GM20000 (cell line): ENCODE measurements at regions not wholly inside any gene's neighbourhood (a gene's known extent, or its start where the extent isn't known, plus 50 kb on each side); places are given as distances from the start of the nearest gene placed in this dataset.
"Not testable (repeated sequence)": the region's sequence is repeated elsewhere in the genome, so short reads cannot be mapped to it uniquely, and the experiment has no call there.

ENCODE experiments used
- DNase-seq: peaks from one replicate; pipeline ENCODE4 v3.0.0; 2012; ENCODE audit warnings: low spot score
- TF ChIP-seq, protein P1 (sequence below): IDR thresholded peaks from 2 replicates; pipeline ENCODE4 v1.5.1; 2012; ENCODE audit warnings: mild to moderate bottlenecking, control low read depth; ENCODE audit errors: extremely low read depth, missing control alignments

DNA sequence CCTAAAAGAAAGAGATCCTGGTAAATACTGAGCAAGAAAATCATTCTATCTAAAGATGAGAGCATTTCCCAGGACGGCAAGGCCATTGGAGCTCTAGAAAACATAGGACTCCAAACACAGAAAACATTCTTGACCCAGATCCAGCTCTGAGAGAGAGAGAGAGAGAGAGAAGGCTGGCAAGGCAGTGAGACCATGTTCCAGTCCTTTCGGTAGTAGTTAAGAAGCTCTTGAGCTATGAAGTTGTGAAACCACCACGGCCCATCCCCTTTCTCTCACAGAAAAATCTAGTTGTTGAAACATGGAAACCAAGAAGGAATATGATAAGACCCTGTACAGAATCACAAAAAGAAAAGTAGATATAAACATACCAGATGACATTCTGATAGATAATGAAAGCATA, 212.4 kb upstream of the NPSR1 start:
- TF ChIP-seq, protein P1, sequence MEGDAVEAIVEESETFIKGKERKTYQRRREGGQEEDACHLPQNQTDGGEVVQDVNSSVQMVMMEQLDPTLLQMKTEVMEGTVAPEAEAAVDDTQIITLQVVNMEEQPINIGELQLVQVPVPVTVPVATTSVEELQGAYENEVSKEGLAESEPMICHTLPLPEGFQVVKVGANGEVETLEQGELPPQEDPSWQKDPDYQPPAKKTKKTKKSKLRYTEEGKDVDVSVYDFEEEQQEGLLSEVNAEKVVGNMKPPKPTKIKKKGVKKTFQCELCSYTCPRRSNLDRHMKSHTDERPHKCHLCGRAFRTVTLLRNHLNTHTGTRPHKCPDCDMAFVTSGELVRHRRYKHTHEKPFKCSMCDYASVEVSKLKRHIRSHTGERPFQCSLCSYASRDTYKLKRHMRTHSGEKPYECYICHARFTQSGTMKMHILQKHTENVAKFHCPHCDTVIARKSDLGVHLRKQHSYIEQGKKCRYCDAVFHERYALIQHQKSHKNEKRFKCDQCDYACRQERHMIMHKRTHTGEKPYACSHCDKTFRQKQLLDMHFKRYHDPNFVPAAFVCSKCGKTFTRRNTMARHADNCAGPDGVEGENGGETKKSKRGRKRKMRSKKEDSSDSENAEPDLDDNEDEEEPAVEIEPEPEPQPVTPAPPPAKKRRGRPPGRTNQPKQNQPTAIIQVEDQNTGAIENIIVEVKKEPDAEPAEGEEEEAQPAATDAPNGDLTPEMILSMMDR = no peak
- DNase-seq = no peak

GRCh38 chr7:34448531-34448930, 209.5 kb upstream of the NPSR1 start:
- DNase-seq = not testable (repeated sequence)

- TF ChIP-seq, protein P1 = no peak
- DNase-seq = no peak
Measured at GRCh38 chr7:34449765-34450164, 208.3 kb upstream of the NPSR1 start.

DNA sequence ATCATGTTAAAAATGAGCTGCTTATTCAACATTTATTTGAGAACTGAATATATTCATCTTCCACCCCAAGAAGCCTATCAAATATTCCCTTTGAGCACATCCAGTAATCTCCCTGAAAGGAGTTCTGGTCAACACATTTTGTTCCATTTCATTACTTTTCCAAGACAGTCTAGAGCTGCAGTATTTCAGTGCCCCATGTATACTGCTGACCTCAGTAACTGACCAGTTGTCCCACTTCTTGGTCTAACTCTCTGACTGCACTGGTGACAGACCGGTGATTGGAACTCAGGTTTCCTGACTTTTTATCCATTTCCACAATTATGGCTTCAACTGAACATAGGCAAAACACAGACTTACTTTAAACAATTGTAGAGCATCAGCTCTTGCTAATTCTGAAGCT, 206.8 kb upstream of the NPSR1 start:
- no peak for DNase-seq
- TF ChIP-seq, protein P1 = no peak

DNA sequence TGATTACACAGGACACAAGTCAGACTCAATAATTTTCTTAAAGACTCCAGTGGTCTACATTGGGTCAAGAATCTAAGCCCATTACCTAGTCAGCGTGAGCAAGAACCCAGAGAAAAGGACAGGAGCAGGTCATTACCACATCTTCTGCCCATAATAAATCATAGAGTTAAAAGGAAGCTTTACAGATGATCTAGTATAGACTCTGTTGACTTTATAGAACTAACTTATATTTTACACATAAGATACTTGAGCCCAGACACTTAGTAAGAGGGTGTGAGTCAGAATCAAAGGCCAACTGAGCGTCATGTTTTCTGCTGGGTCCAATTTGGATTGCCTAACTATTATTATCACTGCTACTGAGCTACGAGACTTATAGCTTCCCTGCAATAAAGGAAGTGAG, 206.1 kb upstream of the NPSR1 start:
- TF ChIP-seq, protein P1 = no peak
- DNase-seq = no peak

GRCh38 chr7:34452363-34452762, 205.7 kb upstream of the NPSR1 start:
- TF ChIP-seq, protein P1 = no peak
- no peak for DNase-seq

- no peak for DNase-seq
- TF ChIP-seq, protein P1 = no peak
Measured at GRCh38 chr7:34453150-34453549, 204.9 kb upstream of the NPSR1 start.

DNA sequence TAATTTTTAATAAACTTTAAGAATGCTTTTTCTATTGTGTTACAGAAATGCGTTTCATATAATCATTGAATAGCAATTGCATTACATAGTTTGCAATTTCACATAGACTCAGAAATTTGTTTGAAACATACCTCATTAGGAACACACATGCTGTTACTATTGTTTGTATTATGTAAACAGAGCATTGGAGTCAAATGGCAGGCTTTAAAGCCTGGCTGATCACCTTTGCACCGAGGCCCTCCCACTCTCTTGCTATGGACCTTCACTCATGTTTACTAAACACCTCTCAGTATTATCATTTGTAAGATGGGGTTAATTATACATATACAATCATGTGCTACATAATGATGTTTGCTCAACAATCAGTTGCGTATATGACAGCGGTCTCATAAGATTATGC, 203.6 kb upstream of the NPSR1 start:
- TF ChIP-seq, protein P1 = no peak
- DNase-seq = no peak
